ENCODE measurements at regions not wholly inside any gene's neighbourhood (a gene's known extent, or its start where the extent isn't known, plus 50 kb on each side); places are given as distances from the start of the nearest gene placed in this dataset.

- Mint-ChIP-seq H3K27me3 (no peaks in the 10 kb centered on the region), H3K9me3 (ENCODE audit: low read depth) (no peaks in the 10 kb centered on the region), H3K4me1 (ENCODE audit: low read depth) (peaks cover 24% of the 10 kb centered on the region), H3K27ac (no peak overlapping the region), H3K4me3 (ENCODE audit: low read depth) (no peak overlapping the region), H3K36me3 (ENCODE audit: insufficient read depth) (no peaks in the 10 kb centered on the region)
- no peak for DNase-seq (ENCODE audit: low spot score, unreplicated experiment)
- TF ChIP-seq CTCF (IDR thresholded peaks at IDR 0.05; ENCODE audit: unreplicated experiment), result no peak
Measured at GRCh38 chr7:115683093-115683492, 347.5 kb downstream of the TFEC start.

GRCh38 chr7:115682507-115682906 lies 348.1 kb downstream of the TFEC start:
- no peaks in the 10 kb centered on the region for H3K9me3 Mint-ChIP-seq (ENCODE audit: low read depth)
- peaks cover 30% of the 10 kb centered on the region for H3K4me1 Mint-ChIP-seq (ENCODE audit: low read depth)
- H3K36me3 Mint-ChIP-seq (ENCODE audit: insufficient read depth), result no peaks in the 10 kb centered on the region
- H3K27me3 Mint-ChIP-seq, result no peaks in the 10 kb centered on the region
- TF ChIP-seq CTCF (IDR thresholded peaks at IDR 0.05; ENCODE audit: unreplicated experiment), result no peak
- no peak overlapping the region for H3K27ac Mint-ChIP-seq
- no peak for DNase-seq (ENCODE audit: low spot score, unreplicated experiment)
- H3K4me3 Mint-ChIP-seq (ENCODE audit: low read depth), result no peak overlapping the region

GRCh38 chr7:115680921-115681320 lies 349.6 kb downstream of the TFEC start:
- no peak for DNase-seq (ENCODE audit: low spot score, unreplicated experiment)
- Mint-ChIP-seq H3K9me3 (ENCODE audit: low read depth) (no peaks in the 10 kb centered on the region), H3K4me3 (ENCODE audit: low read depth) (no peak overlapping the region), H3K27ac (no peak overlapping the region), H3K4me1 (ENCODE audit: low read depth) (peaks cover 39% of the 10 kb centered on the region), H3K36me3 (ENCODE audit: insufficient read depth) (no peaks in the 10 kb centered on the region), H3K27me3 (no peaks in the 10 kb centered on the region)
- no peak for TF ChIP-seq CTCF (IDR thresholded peaks at IDR 0.05; ENCODE audit: unreplicated experiment)

GRCh38 chr7:115679976-115680375 lies 350.6 kb downstream of the TFEC start:
- no peak for DNase-seq (ENCODE audit: low spot score, unreplicated experiment)
- Mint-ChIP-seq H3K27me3 (no peaks in the 10 kb centered on the region), H3K9me3 (ENCODE audit: low read depth) (no peaks in the 10 kb centered on the region), H3K36me3 (ENCODE audit: insufficient read depth) (no peaks in the 10 kb centered on the region), H3K4me3 (ENCODE audit: low read depth) (no peak overlapping the region), H3K27ac (no peak overlapping the region), H3K4me1 (ENCODE audit: low read depth) (peaks cover 39% of the 10 kb centered on the region)
- TF ChIP-seq CTCF (IDR thresholded peaks at IDR 0.05; ENCODE audit: unreplicated experiment), result peak; percentile 60

- Mint-ChIP-seq H3K27me3 (no peaks in the 10 kb centered on the region), H3K27ac (no peak overlapping the region), H3K4me3 (ENCODE audit: low read depth) (no peak overlapping the region), H3K9me3 (ENCODE audit: low read depth) (no peaks in the 10 kb centered on the region), H3K4me1 (ENCODE audit: low read depth) (peaks cover 44% of the 10 kb centered on the region), H3K36me3 (ENCODE audit: insufficient read depth) (no peaks in the 10 kb centered on the region)
- no peak for DNase-seq (ENCODE audit: low spot score, unreplicated experiment)
- TF ChIP-seq CTCF (IDR thresholded peaks at IDR 0.05; ENCODE audit: unreplicated experiment), result no peak
Measured at GRCh38 chr7:115679423-115679822, 351.1 kb downstream of the TFEC start.
